AG09319 (cell line): ENCODE measurements at regions not wholly inside any gene's neighbourhood (a gene's known extent, or its start where the extent isn't known, plus 50 kb on each side); places are given as distances from the start of the nearest gene placed in this dataset.

Source experiments
- DNase-seq: peaks from one replicate; pipeline ENCODE4 v3.0.0-alpha.2; 2010; ENCODE audit warnings: low read depth; ENCODE audit errors: extremely low read depth
- CTCF ChIP-seq: IDR thresholded peaks from 2 replicates; pipeline ENCODE4 v1.5.1; 2011; ENCODE audit warnings: low read depth, mild to moderate bottlenecking, inconsistent platforms, low read length, moderate library complexity

- no peak for TF ChIP-seq CTCF
- DNase-seq: no peak
Measured at GRCh38 chr4:166527500-166527899, 654.5 kb downstream of the TLL1 start.

GRCh38 chr4:166531703-166532102 is 658.7 kb downstream of the TLL1 start:
- no peak for TF ChIP-seq CTCF
- no peak for DNase-seq

- no peak for DNase-seq
- TF ChIP-seq CTCF: no peak
Measured at GRCh38 chr4:166535865-166536264, 662.8 kb downstream of the TLL1 start.

- TF ChIP-seq CTCF: no peak
- DNase-seq: no peak
Measured at GRCh38 chr4:166538491-166539005, 665.5 kb downstream of the TLL1 start.

GRCh38 chr4:166546009-166546408 is 673.0 kb downstream of the TLL1 start:
- no peak for DNase-seq
- no peak for TF ChIP-seq CTCF

- no peak for DNase-seq
- no peak for TF ChIP-seq CTCF
Measured at GRCh38 chr4:166577639-166578038, 656.7 kb downstream of the SPOCK3 start.

GRCh38 chr4:166585491-166585890 is 648.8 kb downstream of the SPOCK3 start:
- DNase-seq: no peak
- no peak for TF ChIP-seq CTCF
